DMS153 (cell line): ENCODE measurements at regions not wholly inside any gene's neighbourhood (a gene's known extent, or its start where the extent isn't known, plus 50 kb on each side); places are given as distances from the start of the nearest gene placed in this dataset.
A peak's percentile ranks its signal among the peaks of the same experiment; 100 is the strongest.

Source experiments
- DNase-seq: peaks from one replicate; lab custom pipeline; 2025; lab: John Stamatoyannopoulos, UW

GRCh38 chr5:89728750-89729149 is 680.8 kb downstream of the CETN3 start:
- no peak for DNase-seq

- DNase-seq = no peak
Measured at GRCh38 chr5:89728134-89728533, 681.4 kb downstream of the CETN3 start.

- DNase-seq = no peak
Measured at GRCh38 chr5:89724379-89725095, 685.0 kb downstream of the CETN3 start.

GRCh38 chr5:89723907-89724306 is 685.6 kb downstream of the CETN3 start:
- no peak for DNase-seq

GRCh38 chr5:89722538-89722937 is 687.0 kb downstream of the CETN3 start:
- no peak for DNase-seq

GRCh38 chr5:89721931-89722330 is 687.6 kb downstream of the CETN3 start:
- no peak for DNase-seq

- no peak for DNase-seq
Measured at GRCh38 chr5:89721353-89721752, 688.2 kb downstream of the CETN3 start.

GRCh38 chr5:89712134-89712700 is 697.3 kb downstream of the CETN3 start:
- DNase-seq = no peak

GRCh38 chr5:89711526-89711925 is 698.0 kb downstream of the CETN3 start:
- DNase-seq = no peak

- DNase-seq = no peak
Measured at GRCh38 chr5:89710006-89710405, 699.5 kb downstream of the CETN3 start.

GRCh38 chr5:89707891-89708290 is 701.7 kb downstream of the CETN3 start:
- no peak for DNase-seq

- no peak for DNase-seq
Measured at GRCh38 chr5:89706731-89707130, 702.8 kb downstream of the CETN3 start.

GRCh38 chr5:89703817-89704216 is 705.7 kb downstream of the CETN3 start:
- no peak for DNase-seq

GRCh38 chr5:89698028-89698427 is 711.5 kb downstream of the CETN3 start:
- DNase-seq = no peak

- peak; percentile 70 for DNase-seq
Measured at GRCh38 chr5:89697581-89697980, 712.0 kb downstream of the CETN3 start.

GRCh38 chr5:89695371-89695770 is 714.2 kb downstream of the CETN3 start:
- DNase-seq = no peak

GRCh38 chr5:89694026-89694550 is 715.5 kb downstream of the CETN3 start:
- DNase-seq = no peak

- no peak for DNase-seq
Measured at GRCh38 chr5:89690331-89690730, 719.2 kb downstream of the CETN3 start.

- DNase-seq = peak; percentile 51
Measured at GRCh38 chr5:89686081-89686765, 723.3 kb downstream of the CETN3 start.

- no peak for DNase-seq
Measured at GRCh38 chr5:89676634-89677033, 732.9 kb downstream of the CETN3 start.

GRCh38 chr5:89673019-89673418 is 736.5 kb downstream of the CETN3 start:
- no peak for DNase-seq

- no peak for DNase-seq
Measured at GRCh38 chr5:89668821-89669220, 740.7 kb downstream of the CETN3 start.

- no peak for DNase-seq
Measured at GRCh38 chr5:89662499-89662898, 747.1 kb downstream of the CETN3 start.
